ENCODE measurements at regions not wholly inside any gene's neighbourhood (a gene's known extent, or its start where the extent isn't known, plus 50 kb on each side); places are given as distances from the start of the nearest gene placed in this dataset.

- Histone ChIP-seq H3K27ac (no peak overlapping the region), H3K4me3 (no peak overlapping the region), H3K9me3 (no peaks in the 10 kb centered on the region), H3K4me1 (no peaks in the 10 kb centered on the region), H3K36me3 (no peaks in the 10 kb centered on the region), H3K27me3 (no peaks in the 10 kb centered on the region)
- intact Hi-C loops (cut with DNase I) = no loop called here
- no peak for TF ChIP-seq CTCF (IDR thresholded peaks at IDR 0.05)
- no peak for DNase-seq (ENCODE audit: low spot score in 2 of 2)
Observed at GRCh38 chr3:159158213-159158612, 356.4 kb downstream of the MFSD1 start.

DNA sequence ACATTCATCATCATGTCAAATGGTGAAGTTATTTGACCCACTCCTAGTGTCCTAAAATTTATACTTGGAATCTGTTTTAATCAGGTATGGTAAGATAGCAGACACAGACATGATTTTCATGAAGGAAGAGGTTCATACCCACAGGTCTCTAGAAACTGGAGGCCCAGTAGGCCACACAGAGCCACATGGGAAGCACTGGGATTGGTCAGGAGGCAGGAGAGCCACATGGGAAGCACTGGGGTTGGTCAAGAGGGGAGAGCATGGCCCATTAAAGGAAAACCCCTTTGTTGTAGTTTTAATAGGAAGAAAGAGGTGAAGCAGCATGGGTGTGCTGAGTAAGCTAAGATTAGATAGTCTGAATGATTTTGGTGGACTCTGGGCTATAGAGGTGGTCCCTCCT lies 356.9 kb downstream of the MFSD1 start:
- TF ChIP-seq CTCF (IDR thresholded peaks at IDR 0.05) = no peak
- H3K27ac ChIP-seq = no peak overlapping the region
- H3K4me3 ChIP-seq = no peak overlapping the region
- H3K4me1 ChIP-seq = no peaks in the 10 kb centered on the region
- DNase-seq (ENCODE audit: low spot score in 2 of 2) = no peak
- H3K36me3 ChIP-seq = no peaks in the 10 kb centered on the region
- intact Hi-C loops (cut with DNase I) = no loop called here
- no peaks in the 10 kb centered on the region for H3K27me3 ChIP-seq
- no peaks in the 10 kb centered on the region for H3K9me3 ChIP-seq

DNA sequence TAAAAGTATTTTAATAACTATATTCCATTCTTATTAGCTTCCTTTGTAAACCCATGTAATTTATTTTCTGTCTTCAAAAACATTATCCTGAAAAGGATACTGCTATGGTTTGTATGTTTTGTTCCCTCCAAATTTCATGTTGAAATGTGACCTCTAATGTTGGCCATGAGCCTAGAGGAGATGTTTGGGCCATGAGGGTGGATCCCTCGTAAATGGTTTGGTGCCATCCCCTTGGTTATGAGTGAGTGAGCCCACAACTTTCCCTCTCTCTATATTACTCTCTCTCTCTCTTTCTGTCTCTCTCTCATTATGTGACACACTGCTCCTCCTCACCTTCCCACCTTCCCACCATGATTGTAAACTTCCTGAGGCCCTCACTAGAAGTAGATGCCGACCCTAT lies 357.7 kb downstream of the MFSD1 start:
- no peaks in the 10 kb centered on the region for H3K27me3 ChIP-seq
- no peaks in the 10 kb centered on the region for H3K36me3 ChIP-seq
- TF ChIP-seq CTCF (IDR thresholded peaks at IDR 0.05) = no peak
- H3K27ac ChIP-seq = no peak overlapping the region
- H3K9me3 ChIP-seq = no peaks in the 10 kb centered on the region
- no peak overlapping the region for H3K4me3 ChIP-seq
- intact Hi-C loops (cut with DNase I) = no loop called here
- no peak for DNase-seq (ENCODE audit: low spot score in 2 of 2)
- H3K4me1 ChIP-seq = no peaks in the 10 kb centered on the region

GRCh38 chr3:159163656-159164055 lies 361.8 kb downstream of the MFSD1 start:
- Histone ChIP-seq H3K9me3 (no peaks in the 10 kb centered on the region), H3K4me3 (no peak overlapping the region), H3K27ac (no peak overlapping the region), H3K4me1 (no peaks in the 10 kb centered on the region), H3K36me3 (no peaks in the 10 kb centered on the region), H3K27me3 (no peaks in the 10 kb centered on the region)
- intact Hi-C loops (cut with DNase I) = no loop called here
- DNase-seq (ENCODE audit: low spot score in 2 of 2) = no peak
- no peak for TF ChIP-seq CTCF (IDR thresholded peaks at IDR 0.05)

- no peak overlapping the region for H3K4me3 ChIP-seq
- TF ChIP-seq CTCF (IDR thresholded peaks at IDR 0.05) = no peak
- no peaks in the 10 kb centered on the region for H3K9me3 ChIP-seq
- no peaks in the 10 kb centered on the region for H3K36me3 ChIP-seq
- no peaks in the 10 kb centered on the region for H3K27me3 ChIP-seq
- no peak for DNase-seq (ENCODE audit: low spot score in 2 of 2)
- no peak overlapping the region for H3K27ac ChIP-seq
- H3K4me1 ChIP-seq = no peaks in the 10 kb centered on the region
- intact Hi-C loops (cut with DNase I) = no loop called here
Observed at GRCh38 chr3:159165961-159166360, 364.1 kb downstream of the MFSD1 start.

GRCh38 chr3:159166899-159167586 lies 365.2 kb downstream of the MFSD1 start:
- intact Hi-C loops (cut with DNase I) = no loop called here
- H3K27ac ChIP-seq = no peak overlapping the region
- no peak overlapping the region for H3K4me3 ChIP-seq
- H3K9me3 ChIP-seq = no peaks in the 10 kb centered on the region
- no peaks in the 10 kb centered on the region for H3K36me3 ChIP-seq
- no peak for DNase-seq (ENCODE audit: low spot score in 2 of 2)
- no peaks in the 10 kb centered on the region for H3K4me1 ChIP-seq
- no peak for TF ChIP-seq CTCF (IDR thresholded peaks at IDR 0.05)
- no peaks in the 10 kb centered on the region for H3K27me3 ChIP-seq
